Mesenchymal stem cell (in vitro differentiated cells and primary cell): ENCODE measurements at regions not wholly inside any gene's neighbourhood (a gene's known extent, or its start where the extent isn't known, plus 50 kb on each side); places are given as distances from the start of the nearest gene placed in this dataset. TPM values are rescaled to one million over a fixed set of nuclear protein-coding genes. Genes with fewer than 3 reads are reported as not detected.

Source experiments
- small RNA-seq: library from polyadenylated mRNA; stranded (forward); fragments of <200 nt; extraction: miRNeasy Mini kit (QIAGEN cat#:217004); gene quantifications from one replicate; pipeline ENCODE3, GENCODE V24; 2013; ENCODE audit warnings: low read depth

Small RNAs in the stretch of these regions (small RNA-seq; reads per million reads assigned to genes)
- gene MIR4486 (not detected), gene RF00408 (not detected), gene RNA5SP335 (not detected)
